ENCODE measurements at regions not wholly inside any gene's neighbourhood (a gene's known extent, or its start where the extent isn't known, plus 50 kb on each side); places are given as distances from the start of the nearest gene placed in this dataset.

GRCh38 chr15:77540312-77541060, 92.2 kb downstream of the LINGO1 start:
- Histone ChIP-seq H2AFZ (ENCODE audit: low read length, unreplicated experiment) (no peak overlapping the region), H3K27me3 (ENCODE audit: insufficient read depth, low read length) (no peaks in the 10 kb centered on the region), H3K4me3 (ENCODE audit: low read depth, low read length) (no peak overlapping the region), H3K79me2 (ENCODE audit: control insufficient read depth, insufficient read depth, low read length, unreplicated experiment) (no peaks in the 10 kb centered on the region), H3K36me3 (ENCODE audit: insufficient read depth, low read length) (no peaks in the 10 kb centered on the region), H3K27ac (ENCODE audit: low read depth, low read length) (no peak overlapping the region), H3K4me1 (ENCODE audit: control insufficient read depth, insufficient read depth, low read length, unreplicated experiment) (peaks cover 15% of the 10 kb centered on the region)

- peaks cover 13% of the 10 kb centered on the region for H3K4me1 ChIP-seq (ENCODE audit: control insufficient read depth, insufficient read depth, low read length, unreplicated experiment)
- H3K4me3 ChIP-seq (ENCODE audit: low read depth, low read length), result no peak overlapping the region
- 0 out of 2 replicates have a peak, but pooled peaks cover 3% of the 10 kb centered on the region for H3K27me3 ChIP-seq (ENCODE audit: insufficient read depth, low read length)
- H2AFZ ChIP-seq (ENCODE audit: low read length, unreplicated experiment), result no peak overlapping the region
- no peak overlapping the region for H3K27ac ChIP-seq (ENCODE audit: low read depth, low read length)
- no peaks in the 10 kb centered on the region for H3K36me3 ChIP-seq (ENCODE audit: insufficient read depth, low read length)
- no peaks in the 10 kb centered on the region for H3K79me2 ChIP-seq (ENCODE audit: control insufficient read depth, insufficient read depth, low read length, unreplicated experiment)
Observed at GRCh38 chr15:77538793-77539497, 93.8 kb downstream of the LINGO1 start.

GRCh38 chr15:77538027-77538451, 94.7 kb downstream of the LINGO1 start:
- Histone ChIP-seq H3K27ac (ENCODE audit: low read depth, low read length) (no peak overlapping the region), H3K27me3 (ENCODE audit: insufficient read depth, low read length) (peaks cover 4% of the 10 kb centered on the region; the same call in 1 of the 2 replicates), H3K79me2 (ENCODE audit: control insufficient read depth, insufficient read depth, low read length, unreplicated experiment) (no peaks in the 10 kb centered on the region), H3K4me1 (ENCODE audit: control insufficient read depth, insufficient read depth, low read length, unreplicated experiment) (peaks cover 13% of the 10 kb centered on the region), H2AFZ (ENCODE audit: low read length, unreplicated experiment) (no peak overlapping the region), H3K36me3 (ENCODE audit: insufficient read depth, low read length) (no peaks in the 10 kb centered on the region), H3K4me3 (ENCODE audit: low read depth, low read length) (no peak overlapping the region)

GRCh38 chr15:77537006-77537405, 95.7 kb downstream of the LINGO1 start:
- H3K4me1 ChIP-seq (ENCODE audit: control insufficient read depth, insufficient read depth, low read length, unreplicated experiment), result peaks cover 3% of the 10 kb centered on the region
- H3K27me3 ChIP-seq (ENCODE audit: insufficient read depth, low read length), result peaks cover 4% of the 10 kb centered on the region
- H3K4me3 ChIP-seq (ENCODE audit: low read depth, low read length), result no peak overlapping the region
- H3K79me2 ChIP-seq (ENCODE audit: control insufficient read depth, insufficient read depth, low read length, unreplicated experiment), result no peaks in the 10 kb centered on the region
- no peaks in the 10 kb centered on the region for H3K36me3 ChIP-seq (ENCODE audit: insufficient read depth, low read length)
- H3K27ac ChIP-seq (ENCODE audit: low read depth, low read length), result no peak overlapping the region
- H2AFZ ChIP-seq (ENCODE audit: low read length, unreplicated experiment), result no peak overlapping the region

GRCh38 chr15:77535845-77536244, 96.9 kb downstream of the LINGO1 start:
- Histone ChIP-seq H2AFZ (ENCODE audit: low read length, unreplicated experiment) (no peak overlapping the region), H3K27ac (ENCODE audit: low read depth, low read length) (no peak overlapping the region), H3K4me1 (ENCODE audit: control insufficient read depth, insufficient read depth, low read length, unreplicated experiment) (no peaks in the 10 kb centered on the region), H3K4me3 (ENCODE audit: low read depth, low read length) (no peak overlapping the region), H3K36me3 (ENCODE audit: insufficient read depth, low read length) (no peaks in the 10 kb centered on the region), H3K79me2 (ENCODE audit: control insufficient read depth, insufficient read depth, low read length, unreplicated experiment) (no peaks in the 10 kb centered on the region), H3K27me3 (ENCODE audit: insufficient read depth, low read length) (peaks cover 4% of the 10 kb centered on the region)

Measured in ACC112 (cell line).